Testis (tissue), 2 donors: ENCODE measurements at regions not wholly inside any gene's neighbourhood (a gene's known extent, or its start where the extent isn't known, plus 50 kb on each side); places are given as distances from the start of the nearest gene placed in this dataset.
"Not testable (repeated sequence)": the region's sequence is repeated elsewhere in the genome, so short reads cannot be mapped to it uniquely, and the experiment has no call there.

Experiments used
- CTCF ChIP-seq, 3 experiments: fragments of 450-650 bp in 2 of 3; fragments of 200-600 bp in 1 of 3; sonication (generic) in 1 of 3; IDR thresholded peaks; one replicate each; pipeline ENCODE4 v1.5.1; 2016 to 2019; ENCODE audit warnings: antibody characterized with exemption in 3 of 3, mild to moderate bottlenecking in 2 of 3, moderate library complexity in 1 of 3
- POLR2A ChIP-seq: fragments of 450-650 bp; IDR thresholded peaks from one replicate; pipeline ENCODE4 v1.6.1; 2017; ENCODE audit warnings: antibody characterized with exemption, mild to moderate bottlenecking, moderate library complexity

GRCh38 chrX:153251952-153252351 is 69.6 kb downstream of the PNMA6F start:
- not testable (repeated sequence) for TF ChIP-seq CTCF (IDR thresholded peaks at IDR 0.05); POLR2A
